ENCODE measurements at regions not wholly inside any gene's neighbourhood (a gene's known extent, or its start where the extent isn't known, plus 50 kb on each side); places are given as distances from the start of the nearest gene placed in this dataset.

DNA sequence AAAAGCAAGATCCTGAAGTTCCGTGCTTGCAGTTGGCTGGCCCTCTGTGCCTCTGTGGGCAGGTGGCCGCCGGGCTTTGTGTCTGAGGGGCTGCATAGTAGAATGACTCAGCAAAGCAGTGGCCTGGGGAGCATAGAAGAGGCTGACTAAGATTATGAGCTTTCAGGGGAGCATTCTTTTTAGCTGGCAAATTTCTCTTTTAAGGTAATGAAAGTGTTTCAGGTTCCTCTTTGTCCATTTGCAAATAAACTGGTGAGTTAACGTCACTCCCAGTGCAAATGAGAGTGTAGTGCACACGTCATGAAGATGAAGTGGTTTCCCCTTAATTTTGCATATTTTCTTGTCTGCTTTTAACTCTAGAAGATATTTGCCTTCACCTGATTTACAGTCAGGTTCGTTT lies 98.6 kb downstream of the BCL2L11 start:
- POLR2A ChIA-PET, result no interaction called here

More for the DNA sequence above, 98.6 kb downstream of the BCL2L11 start:
- no peak overlapping the region for H2AFZ ChIP-seq (ENCODE audit: low read depth)
- TF ChIP-seq, protein P1, sequence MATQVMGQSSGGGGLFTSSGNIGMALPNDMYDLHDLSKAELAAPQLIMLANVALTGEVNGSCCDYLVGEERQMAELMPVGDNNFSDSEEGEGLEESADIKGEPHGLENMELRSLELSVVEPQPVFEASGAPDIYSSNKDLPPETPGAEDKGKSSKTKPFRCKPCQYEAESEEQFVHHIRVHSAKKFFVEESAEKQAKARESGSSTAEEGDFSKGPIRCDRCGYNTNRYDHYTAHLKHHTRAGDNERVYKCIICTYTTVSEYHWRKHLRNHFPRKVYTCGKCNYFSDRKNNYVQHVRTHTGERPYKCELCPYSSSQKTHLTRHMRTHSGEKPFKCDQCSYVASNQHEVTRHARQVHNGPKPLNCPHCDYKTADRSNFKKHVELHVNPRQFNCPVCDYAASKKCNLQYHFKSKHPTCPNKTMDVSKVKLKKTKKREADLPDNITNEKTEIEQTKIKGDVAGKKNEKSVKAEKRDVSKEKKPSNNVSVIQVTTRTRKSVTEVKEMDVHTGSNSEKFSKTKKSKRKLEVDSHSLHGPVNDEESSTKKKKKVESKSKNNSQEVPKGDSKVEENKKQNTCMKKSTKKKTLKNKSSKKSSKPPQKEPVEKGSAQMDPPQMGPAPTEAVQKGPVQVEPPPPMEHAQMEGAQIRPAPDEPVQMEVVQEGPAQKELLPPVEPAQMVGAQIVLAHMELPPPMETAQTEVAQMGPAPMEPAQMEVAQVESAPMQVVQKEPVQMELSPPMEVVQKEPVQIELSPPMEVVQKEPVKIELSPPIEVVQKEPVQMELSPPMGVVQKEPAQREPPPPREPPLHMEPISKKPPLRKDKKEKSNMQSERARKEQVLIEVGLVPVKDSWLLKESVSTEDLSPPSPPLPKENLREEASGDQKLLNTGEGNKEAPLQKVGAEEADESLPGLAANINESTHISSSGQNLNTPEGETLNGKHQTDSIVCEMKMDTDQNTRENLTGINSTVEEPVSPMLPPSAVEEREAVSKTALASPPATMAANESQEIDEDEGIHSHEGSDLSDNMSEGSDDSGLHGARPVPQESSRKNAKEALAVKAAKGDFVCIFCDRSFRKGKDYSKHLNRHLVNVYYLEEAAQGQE (IDR thresholded peaks at IDR 0.05; ENCODE audit: low read depth, low read length), result no peak
- TF ChIP-seq SIN3A (IDR thresholded peaks at IDR 0.05; ENCODE audit: borderline replicate concordance, low read depth, low read length) (no peak), RAD21 (IDR thresholded peaks at IDR 0.05; ENCODE audit: low read length) (no peak), JUND (IDR thresholded peaks at IDR 0.05) (no peak), GABPA (IDR thresholded peaks at IDR 0.05; ENCODE audit: low read depth) (no peak), TAF1 (IDR thresholded peaks at IDR 0.05; ENCODE audit: borderline replicate concordance, low read depth, low read length) (no peak), EP300 (IDR thresholded peaks at IDR 0.05; ENCODE audit: borderline replicate concordance in 1 of 2, low read depth in 1 of 2, low read length in 1 of 2) (no peak), GATA2 (CRISPR knock-in tag; IDR thresholded peaks at IDR 0.05) (no peak), NFIC (IDR thresholded peaks at IDR 0.05; ENCODE audit: borderline replicate concordance) (no peak), FOSL2 (IDR thresholded peaks at IDR 0.05; ENCODE audit: borderline replicate concordance, low read depth) (no peak)
- TF ChIP-seq, protein P2, sequence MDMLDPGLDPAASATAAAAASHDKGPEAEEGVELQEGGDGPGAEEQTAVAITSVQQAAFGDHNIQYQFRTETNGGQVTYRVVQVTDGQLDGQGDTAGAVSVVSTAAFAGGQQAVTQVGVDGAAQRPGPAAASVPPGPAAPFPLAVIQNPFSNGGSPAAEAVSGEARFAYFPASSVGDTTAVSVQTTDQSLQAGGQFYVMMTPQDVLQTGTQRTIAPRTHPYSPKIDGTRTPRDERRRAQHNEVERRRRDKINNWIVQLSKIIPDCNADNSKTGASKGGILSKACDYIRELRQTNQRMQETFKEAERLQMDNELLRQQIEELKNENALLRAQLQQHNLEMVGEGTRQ (IDR thresholded peaks at IDR 0.05; ENCODE audit: borderline replicate concordance, low read depth, low read length), result no peak
- TF ChIP-seq, protein P3, sequence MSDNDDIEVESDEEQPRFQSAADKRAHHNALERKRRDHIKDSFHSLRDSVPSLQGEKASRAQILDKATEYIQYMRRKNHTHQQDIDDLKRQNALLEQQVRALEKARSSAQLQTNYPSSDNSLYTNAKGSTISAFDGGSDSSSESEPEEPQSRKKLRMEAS (IDR thresholded peaks at IDR 0.05; ENCODE audit: low read depth), result no peak
- TF ChIP-seq, protein P4, sequence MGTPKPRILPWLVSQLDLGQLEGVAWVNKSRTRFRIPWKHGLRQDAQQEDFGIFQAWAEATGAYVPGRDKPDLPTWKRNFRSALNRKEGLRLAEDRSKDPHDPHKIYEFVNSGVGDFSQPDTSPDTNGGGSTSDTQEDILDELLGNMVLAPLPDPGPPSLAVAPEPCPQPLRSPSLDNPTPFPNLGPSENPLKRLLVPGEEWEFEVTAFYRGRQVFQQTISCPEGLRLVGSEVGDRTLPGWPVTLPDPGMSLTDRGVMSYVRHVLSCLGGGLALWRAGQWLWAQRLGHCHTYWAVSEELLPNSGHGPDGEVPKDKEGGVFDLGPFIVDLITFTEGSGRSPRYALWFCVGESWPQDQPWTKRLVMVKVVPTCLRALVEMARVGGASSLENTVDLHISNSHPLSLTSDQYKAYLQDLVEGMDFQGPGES (IDR thresholded peaks at IDR 0.05; ENCODE audit: low read depth, low read length), result no peak
- TF ChIP-seq, protein P5, sequence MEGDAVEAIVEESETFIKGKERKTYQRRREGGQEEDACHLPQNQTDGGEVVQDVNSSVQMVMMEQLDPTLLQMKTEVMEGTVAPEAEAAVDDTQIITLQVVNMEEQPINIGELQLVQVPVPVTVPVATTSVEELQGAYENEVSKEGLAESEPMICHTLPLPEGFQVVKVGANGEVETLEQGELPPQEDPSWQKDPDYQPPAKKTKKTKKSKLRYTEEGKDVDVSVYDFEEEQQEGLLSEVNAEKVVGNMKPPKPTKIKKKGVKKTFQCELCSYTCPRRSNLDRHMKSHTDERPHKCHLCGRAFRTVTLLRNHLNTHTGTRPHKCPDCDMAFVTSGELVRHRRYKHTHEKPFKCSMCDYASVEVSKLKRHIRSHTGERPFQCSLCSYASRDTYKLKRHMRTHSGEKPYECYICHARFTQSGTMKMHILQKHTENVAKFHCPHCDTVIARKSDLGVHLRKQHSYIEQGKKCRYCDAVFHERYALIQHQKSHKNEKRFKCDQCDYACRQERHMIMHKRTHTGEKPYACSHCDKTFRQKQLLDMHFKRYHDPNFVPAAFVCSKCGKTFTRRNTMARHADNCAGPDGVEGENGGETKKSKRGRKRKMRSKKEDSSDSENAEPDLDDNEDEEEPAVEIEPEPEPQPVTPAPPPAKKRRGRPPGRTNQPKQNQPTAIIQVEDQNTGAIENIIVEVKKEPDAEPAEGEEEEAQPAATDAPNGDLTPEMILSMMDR (IDR thresholded peaks at IDR 0.05), result no peak
- no peaks in the 10 kb centered on the region for H3K27me3 ChIP-seq (ENCODE audit: insufficient read depth)
- no peak overlapping the region for H3K4me2 ChIP-seq
- no peaks in the 10 kb centered on the region; the same call in 1 of the 2 replicates for H3K79me2 ChIP-seq (ENCODE audit: insufficient read depth)
- DNase-seq, result no peak
- H3K9me2 ChIP-seq, result no peaks in the 10 kb centered on the region
- H3K4me1 ChIP-seq (ENCODE audit: control insufficient read depth in 1 of 2, insufficient read depth in 2 of 2, low read depth in 1 of 2, low read length in 1 of 2), result no peaks in the 10 kb centered on the region
- CTCF ChIA-PET, result no interaction called here
- H3K9me3 ChIP-seq, result peaks cover 9% of the 10 kb centered on the region; the same call in 1 of the 2 replicates
- no peak overlapping the region for H3K27ac ChIP-seq (ENCODE audit: low read depth in 2 of 2, low read length in 1 of 2)
- 96% methylated on average over 6 of the region's 6 CpGs for WGBS (ENCODE audit: low lambda C conversion rate)
- H3K4me3 ChIP-seq (ENCODE audit: low read depth in 2 of 2, low read length in 1 of 2), result no peak overlapping the region
- H4K20me1 ChIP-seq (ENCODE audit: insufficient read depth), result no peaks in the 10 kb centered on the region
- no peak overlapping the region for H3K9ac ChIP-seq
- H3F3A ChIP-seq (replicated peaks; ENCODE audit: insufficient read depth), result no peaks in the 10 kb centered on the region
- H3K36me3 ChIP-seq (replicated peaks in 1 of 2; ENCODE audit: control insufficient read depth in 1 of 2, insufficient read depth in 2 of 2, low read length in 1 of 2), result peaks cover 0 to 17% of the 10 kb centered on the region in 2 experiments
